DMS53 treated with DMSO at 0.1 percent for 48 hours (cell line): ENCODE measurements at regions not wholly inside any gene's neighbourhood (a gene's known extent, or its start where the extent isn't known, plus 50 kb on each side); places are given as distances from the start of the nearest gene placed in this dataset.
"Not testable (repeated sequence)": the region's sequence is repeated elsewhere in the genome, so short reads cannot be mapped to it uniquely, and the experiment has no call there.

Experiments
- DNase-seq: peaks from one replicate; lab custom pipeline; 2025; ENCODE audit not compliant: unreplicated experiment; lab: John Stamatoyannopoulos, UW

- DNase-seq, result no peak
Observed at GRCh38 chr5:142411103-142411502, 86.3 kb upstream of the SPRY4 start.

GRCh38 chr5:142408981-142409481 lies 84.2 kb upstream of the SPRY4 start:
- no peak for DNase-seq

GRCh38 chr5:142408536-142408935 lies 83.7 kb upstream of the SPRY4 start:
- DNase-seq, result no peak

- no peak for DNase-seq
Observed at GRCh38 chr5:142405814-142406395, 81.1 kb upstream of the SPRY4 start.

- DNase-seq, result no peak
Observed at GRCh38 chr5:142405023-142405422, 80.2 kb upstream of the SPRY4 start.

- DNase-seq, result no peak
Observed at GRCh38 chr5:142404046-142404477, 79.2 kb upstream of the SPRY4 start.

- peak; percentile 98 for DNase-seq
Observed at GRCh38 chr5:142403583-142403982, 78.8 kb upstream of the SPRY4 start.

- no peak for DNase-seq
Observed at GRCh38 chr5:142402752-142403318, 78.0 kb upstream of the SPRY4 start.

- DNase-seq, result no peak
Observed at GRCh38 chr5:142400415-142400814, 75.6 kb upstream of the SPRY4 start.

- no peak for DNase-seq
Observed at GRCh38 chr5:142399891-142400290, 75.1 kb upstream of the SPRY4 start.

GRCh38 chr5:142398730-142399055 lies 73.9 kb upstream of the SPRY4 start:
- no peak for DNase-seq

GRCh38 chr5:142398011-142398729 lies 73.3 kb upstream of the SPRY4 start:
- DNase-seq, result not testable (repeated sequence)

- no peak for DNase-seq
Observed at GRCh38 chr5:142397178-142397577, 72.4 kb upstream of the SPRY4 start.

- no peak for DNase-seq
Observed at GRCh38 chr5:142396436-142397038, 71.7 kb upstream of the SPRY4 start.

- DNase-seq, result no peak
Observed at GRCh38 chr5:142395334-142395733, 70.5 kb upstream of the SPRY4 start.

- no peak for DNase-seq
Observed at GRCh38 chr5:142391058-142391845, 66.4 kb upstream of the SPRY4 start.

GRCh38 chr5:142390334-142390733 lies 65.5 kb upstream of the SPRY4 start:
- no peak for DNase-seq

- DNase-seq, result no peak
Observed at GRCh38 chr5:142388696-142389095, 63.9 kb upstream of the SPRY4 start.

- DNase-seq, result peak; percentile 71
Observed at GRCh38 chr5:142387024-142387682, 62.3 kb upstream of the SPRY4 start.

- DNase-seq, result peak; percentile 48
Observed at GRCh38 chr5:142386137-142387023, 61.6 kb upstream of the SPRY4 start.
